Germinal center (tissue), 1 donor: ENCODE measurements at regions not wholly inside any gene's neighbourhood (a gene's known extent, or its start where the extent isn't known, plus 50 kb on each side); places are given as distances from the start of the nearest gene placed in this dataset.
"Not testable (repeated sequence)": the region's sequence is repeated elsewhere in the genome, so short reads cannot be mapped to it uniquely, and the experiment has no call there.

ENCODE experiments used
- DNase-seq: peaks from one replicate; pipeline ENCODE4 v3.0.0; 2012; ENCODE audit warnings: mixed read lengths, low spot score

DNA sequence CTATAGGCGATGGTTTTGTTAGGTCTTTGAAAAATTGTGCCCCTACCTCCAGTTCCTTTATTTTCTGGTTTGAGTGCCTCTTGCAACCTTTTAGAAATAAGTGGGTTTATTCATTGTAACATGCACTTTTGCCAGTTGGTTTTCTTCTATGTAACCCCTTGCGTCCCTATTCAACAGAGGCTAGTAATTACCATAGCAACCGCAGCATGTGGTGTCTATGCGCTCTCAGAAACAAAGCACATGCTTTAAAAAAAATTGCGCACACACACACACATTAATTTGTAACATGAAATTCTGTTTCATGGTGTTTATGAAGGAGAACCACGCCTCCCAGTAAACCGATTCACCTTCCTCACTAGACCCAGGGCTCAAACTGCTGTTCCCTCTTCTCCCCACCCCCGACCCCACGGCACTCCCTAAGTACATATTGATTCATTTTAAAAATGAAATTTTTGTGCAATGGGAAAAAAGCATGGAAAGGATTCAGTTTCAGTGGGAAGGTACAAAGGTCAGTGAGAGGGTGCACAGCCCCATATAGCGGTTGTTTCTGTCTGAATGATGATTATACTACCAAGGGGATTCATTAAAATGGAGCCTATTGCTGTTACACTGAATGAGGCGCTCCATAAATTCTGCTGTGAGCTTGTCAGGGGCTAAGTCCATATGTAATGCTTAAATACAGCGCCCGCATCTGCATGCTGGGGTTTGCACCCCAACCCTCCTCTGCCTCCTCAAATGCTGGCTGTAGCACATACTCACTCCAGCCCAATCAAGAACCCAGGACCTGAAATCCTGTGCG lies 206.9 kb downstream of the ICOS start:
- DNase-seq = no peak

DNA sequence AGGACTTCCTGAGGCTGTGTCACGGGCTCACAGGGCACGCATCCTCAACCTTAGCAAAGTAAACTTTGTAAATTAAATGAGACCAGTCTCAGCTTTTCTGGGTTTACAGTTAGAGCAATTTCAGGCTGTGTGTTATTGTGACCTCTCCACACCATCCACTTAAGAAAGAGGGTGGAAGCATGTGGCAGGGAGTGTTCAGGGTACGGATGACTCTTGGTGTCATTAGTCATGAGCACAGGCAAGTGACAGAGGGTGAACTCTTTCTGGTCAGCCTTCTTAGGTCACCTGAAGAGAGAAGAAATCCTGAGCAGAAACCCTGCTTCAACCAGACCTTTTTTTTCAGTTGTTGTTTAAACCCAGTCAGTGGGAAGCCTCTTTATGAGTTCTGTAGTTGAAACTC lies 207.9 kb downstream of the ICOS start:
- DNase-seq = no peak

DNA sequence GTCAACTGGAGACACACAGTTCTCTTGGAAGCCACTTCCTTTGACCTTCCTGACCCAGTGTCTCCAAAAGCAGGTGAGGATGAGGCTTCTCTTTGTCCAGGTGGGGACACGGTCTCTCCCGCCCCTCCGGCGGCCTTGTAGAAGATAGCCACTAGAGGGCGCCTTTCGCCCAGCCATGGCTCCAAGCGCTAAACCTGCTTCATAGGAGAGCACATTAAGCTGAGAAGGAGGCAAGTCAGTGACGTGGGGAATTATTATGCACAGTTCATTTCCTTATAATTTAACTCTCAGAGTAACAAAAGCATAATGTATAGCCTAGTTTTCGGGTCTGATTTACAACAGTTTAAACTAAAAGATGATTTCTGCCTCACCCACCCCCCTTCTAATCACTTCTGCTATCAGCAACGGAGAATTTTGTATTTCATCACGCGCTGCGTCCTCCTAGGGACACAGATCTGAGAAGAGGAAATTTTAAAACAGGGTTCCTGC lies 208.7 kb downstream of the ICOS start:
- peak; percentile 53 for DNase-seq

DNA sequence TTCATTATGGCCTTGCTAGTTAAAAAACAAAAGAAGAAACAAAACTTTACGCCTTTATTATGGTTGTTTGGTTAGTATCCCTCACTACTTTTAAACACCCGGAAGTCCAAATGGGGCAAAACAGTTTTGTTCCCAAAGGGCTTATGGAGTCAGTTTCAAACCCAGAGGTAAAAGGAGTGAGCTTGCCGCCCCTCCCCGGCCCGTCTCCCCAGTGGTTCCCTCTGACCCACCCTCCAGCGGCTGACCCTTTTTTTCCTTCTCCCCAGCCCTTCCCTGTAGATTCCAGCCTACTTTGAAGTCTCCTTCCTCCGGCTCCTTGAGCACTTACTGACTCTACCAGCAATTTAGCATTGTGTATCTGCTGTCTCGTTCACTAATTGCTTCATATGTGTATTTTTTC lies 209.2 kb downstream of the ICOS start:
- DNase-seq = no peak

DNA sequence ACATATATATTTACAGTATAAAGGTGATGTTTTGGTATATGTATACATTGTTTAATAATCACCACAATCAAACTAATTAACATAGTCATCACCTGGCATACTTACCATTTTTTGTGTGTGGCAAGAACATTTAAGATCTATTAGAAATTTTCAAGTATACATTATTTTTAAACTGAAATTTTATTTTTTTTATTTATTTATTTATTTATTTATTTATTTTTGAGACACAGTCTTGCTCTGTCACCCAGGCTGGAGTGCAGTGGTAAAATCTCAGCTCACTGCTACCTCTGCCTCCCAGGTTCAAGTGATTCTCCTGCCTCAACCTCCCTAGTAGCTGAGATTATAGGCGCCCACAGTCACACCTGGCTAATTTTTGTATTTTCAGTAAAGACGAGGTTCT lies 210.5 kb downstream of the ICOS start:
- not testable (repeated sequence) for DNase-seq

DNA sequence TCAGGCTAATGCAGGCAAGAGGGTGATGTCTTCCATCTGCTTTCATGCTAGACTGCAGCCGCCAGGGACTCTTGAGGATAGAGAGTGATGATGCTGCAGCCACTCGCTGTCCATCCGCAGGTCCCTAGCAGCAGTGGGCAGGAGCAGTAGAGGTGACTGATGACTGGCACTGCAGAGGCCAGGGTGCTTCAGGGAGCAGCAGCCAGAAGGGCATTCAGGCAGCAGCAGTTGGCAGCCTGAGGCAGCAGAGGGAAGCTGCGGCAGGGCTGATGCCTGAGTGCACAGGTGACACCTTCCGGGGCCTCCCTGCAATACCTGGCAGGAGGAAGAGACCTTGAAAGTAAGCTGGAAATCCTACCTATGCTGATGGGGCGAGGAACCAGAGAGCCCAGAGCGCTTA lies 214.2 kb downstream of the ICOS start:
- DNase-seq = no peak

DNA sequence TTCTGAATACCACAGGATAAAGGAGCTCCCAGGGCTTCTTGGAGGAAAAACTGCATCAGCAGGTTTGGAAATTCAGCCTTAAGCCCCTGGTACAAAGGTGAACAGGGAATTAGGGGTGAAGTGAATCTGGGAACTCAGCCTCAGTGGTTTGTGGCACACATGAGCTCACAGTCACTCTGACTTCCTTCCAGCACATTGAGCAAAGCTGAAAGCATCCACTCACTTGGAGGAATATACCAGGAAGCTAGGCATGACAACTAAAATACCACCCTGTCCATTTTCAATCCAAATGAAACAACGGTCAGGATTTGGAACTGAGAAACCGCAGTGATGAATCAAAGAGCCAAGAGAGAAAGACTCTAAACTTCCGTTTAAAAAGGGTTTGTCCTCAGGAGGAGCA lies 216.1 kb downstream of the ICOS start:
- DNase-seq = no peak

DNA sequence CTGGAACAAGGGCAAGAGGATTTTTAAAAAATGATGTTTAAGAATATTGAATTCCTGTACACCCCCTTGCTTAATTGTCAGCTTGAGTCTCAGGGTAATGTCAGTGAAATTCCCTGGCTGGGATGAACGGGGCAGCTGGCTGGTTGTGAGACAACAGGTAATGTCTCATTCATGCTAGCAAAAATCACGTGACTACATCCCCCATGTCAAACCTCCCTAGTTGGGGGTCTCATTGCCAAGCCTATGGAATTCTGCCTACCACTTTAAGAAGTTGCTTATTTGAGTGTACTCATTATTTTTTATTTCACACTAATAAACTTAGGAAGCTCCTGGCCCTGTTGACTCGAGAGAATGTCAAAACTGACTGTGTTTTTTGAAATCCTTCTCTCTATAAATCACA lies 218.3 kb downstream of the ICOS start:
- DNase-seq = no peak

DNA sequence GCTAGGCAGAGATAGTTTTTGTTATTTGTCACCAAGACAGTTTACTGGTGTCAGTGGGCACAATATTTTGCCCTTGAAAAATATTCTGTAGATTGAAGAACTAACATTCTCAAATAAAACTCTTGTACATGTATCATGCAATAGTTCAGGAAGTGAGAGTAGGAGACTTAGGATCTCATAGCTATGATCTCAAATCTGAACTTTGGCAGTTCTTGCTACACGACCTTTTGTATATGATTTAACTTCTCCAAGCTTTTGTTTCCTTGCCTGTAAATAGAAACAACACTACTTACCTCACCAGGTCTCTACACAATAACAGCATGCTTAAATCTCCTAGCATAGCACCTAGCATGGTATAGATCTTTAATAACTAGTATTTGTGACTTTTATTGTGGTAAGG lies 219.9 kb downstream of the ICOS start:
- no peak for DNase-seq

DNA sequence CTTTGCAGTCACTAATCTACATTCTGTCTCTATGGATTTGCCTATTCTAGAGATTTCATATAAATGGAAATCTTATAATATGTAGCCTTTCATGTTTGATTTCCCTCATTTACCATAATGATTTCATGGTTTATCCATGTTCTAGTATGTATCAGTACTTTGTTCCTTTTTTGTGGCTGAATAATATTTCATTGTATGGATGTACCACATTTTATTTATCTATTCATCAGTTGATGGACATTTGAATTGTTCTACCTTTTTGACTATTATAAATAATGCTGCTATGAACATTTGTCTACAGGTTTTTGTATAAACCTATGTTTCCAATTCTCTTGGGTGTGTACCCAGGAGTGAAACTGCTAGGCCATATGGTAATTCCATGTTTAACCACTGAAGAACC lies 221.1 kb downstream of the ICOS start:
- DNase-seq = no peak

DNA sequence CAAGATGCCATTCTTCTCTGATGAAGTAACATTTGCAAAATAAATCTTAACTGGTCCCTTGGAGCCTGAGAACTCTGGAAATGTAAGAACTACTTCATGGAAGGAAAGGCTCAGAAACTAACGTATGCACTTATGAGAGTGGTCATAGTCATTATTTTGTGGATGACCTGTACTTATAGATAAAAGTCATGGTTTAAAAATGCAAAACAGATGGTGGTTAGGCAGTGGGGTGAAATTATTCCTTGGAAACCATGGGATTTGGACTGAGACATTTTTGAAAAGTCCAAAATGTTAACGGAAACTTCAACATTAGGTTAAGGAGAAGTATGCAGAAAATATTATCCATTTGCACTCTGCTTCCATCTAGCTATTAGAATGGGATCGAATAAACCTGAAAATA lies 223.0 kb downstream of the ICOS start:
- DNase-seq = no peak

DNA sequence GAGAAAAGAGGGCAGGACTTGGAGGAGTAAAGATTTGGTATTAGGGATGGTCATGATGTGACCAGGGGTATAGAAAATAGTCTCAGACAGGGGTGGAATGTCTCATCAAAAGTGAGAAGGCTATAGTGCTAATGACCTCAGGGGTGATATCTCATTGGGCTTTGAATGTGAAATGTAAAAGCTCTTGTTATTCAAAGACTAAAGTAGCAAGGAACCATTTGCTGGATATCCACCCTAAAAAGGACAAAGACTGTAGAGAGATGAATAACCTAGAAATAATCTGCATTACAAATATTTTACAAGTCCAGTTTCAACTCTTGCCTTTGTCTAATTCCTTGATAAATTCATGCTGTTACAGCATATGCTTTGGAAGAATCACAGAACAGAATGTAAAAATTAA lies 224.4 kb downstream of the ICOS start:
- DNase-seq = no peak

DNA sequence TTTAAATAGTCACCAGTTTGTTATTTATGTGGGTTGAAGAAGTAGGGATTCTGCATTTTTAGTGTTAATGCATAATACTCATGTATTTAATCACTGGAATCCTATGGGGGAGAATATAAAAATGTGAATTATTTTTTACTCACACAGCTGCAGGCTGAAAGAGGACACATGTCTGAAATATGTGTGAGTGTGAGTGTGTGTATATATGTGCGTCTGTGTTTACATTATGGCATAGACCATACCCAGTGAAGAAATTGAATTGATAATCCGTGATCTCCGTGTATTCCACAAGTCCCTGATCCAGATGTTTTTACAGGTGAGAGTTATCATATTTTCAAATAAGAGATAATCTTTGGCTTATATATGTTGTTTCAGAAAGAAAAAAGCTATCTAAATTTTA lies 225.3 kb downstream of the ICOS start:
- no peak for DNase-seq

DNA sequence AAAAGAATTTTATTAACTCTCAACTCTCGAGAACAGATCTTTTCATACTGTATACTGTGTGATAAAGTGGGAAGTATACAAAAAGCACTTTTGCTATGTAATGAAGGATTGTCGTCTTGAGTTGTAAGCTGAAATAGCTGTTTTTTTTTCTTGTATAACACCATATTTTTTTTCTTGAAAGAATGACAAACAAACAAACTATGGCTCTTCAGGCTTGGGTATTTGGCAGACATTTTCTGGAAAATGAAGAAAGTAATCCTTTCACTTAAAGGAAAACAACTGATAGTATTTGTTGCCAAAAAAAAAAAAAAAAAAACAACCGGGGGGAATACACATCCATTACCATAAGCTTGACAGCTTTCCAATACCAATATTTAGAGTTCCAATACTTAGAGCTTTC lies 230.4 kb downstream of the ICOS start:
- DNase-seq = no peak

DNA sequence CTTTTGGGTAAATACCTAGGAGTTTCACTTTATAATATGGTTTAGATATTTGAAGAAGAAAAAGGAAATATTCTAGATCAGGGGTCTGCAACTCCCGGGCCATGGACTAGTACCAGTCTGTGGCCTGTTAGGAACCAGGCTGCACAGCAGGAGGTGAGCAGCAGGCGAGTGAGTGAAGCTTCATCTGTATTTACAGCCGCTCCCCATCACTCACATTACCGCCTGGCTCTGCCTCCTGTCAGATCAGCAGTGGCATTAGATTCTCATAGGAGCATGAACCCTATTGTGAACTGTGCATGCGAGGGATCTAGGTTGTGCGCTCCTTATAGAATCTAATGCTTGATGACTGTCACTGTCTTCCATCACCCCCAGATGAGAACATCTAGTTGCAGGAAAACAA lies 231.1 kb downstream of the ICOS start:
- DNase-seq = not testable (repeated sequence)

DNA sequence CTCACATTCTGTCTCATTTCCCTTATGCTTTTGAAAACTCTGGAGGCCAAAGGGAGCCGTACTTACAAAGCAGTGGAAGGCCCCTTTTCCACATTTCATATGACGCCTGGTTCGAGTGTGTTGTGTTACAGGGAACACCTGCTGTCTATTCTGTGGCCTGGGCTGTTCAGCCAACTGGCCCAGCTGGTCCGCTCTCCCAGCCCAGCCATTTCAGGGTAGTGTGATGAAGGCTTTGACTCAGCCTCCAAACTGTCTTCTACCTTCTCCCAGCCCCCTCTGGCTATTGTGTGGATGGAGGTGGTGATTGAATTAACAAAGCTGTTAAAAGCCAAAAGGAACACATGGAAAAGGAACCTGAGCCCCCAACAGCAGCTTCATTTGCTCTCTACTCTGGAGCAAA lies 233.8 kb downstream of the ICOS start:
- no peak for DNase-seq

DNA sequence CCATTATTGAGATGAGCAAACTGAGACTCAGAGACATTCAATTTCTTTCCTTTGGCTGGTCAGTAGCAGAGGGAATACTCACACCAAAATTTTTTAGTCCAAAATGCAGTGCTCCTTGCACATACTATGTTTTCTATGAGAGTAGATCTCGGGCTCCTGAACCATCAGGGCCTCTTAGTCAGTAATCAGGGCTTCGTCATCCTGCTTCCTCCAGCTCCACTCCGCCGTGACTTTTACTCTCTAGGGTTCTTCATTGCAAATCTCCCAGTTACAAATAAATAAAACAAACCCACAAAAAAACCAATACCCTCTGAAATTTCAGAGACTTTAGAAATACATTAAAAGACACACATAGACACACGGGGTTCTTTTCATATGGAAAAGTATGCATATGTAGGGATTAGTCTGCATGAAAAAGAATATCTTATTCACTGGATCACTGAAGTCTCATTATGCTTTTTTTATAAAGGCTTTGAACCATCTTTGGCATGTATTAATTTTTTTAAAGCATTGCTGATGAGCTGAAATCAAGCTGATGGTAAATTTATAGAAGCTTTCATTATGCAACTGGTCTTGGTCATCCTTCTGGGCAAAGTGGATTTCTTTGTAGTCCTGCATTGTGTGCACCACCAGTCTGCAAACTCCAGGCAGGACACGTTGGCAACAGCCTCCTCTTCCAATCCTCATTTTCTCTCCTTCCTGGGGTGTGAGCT lies 235.0 kb downstream of the ICOS start:
- no peak for DNase-seq

DNA sequence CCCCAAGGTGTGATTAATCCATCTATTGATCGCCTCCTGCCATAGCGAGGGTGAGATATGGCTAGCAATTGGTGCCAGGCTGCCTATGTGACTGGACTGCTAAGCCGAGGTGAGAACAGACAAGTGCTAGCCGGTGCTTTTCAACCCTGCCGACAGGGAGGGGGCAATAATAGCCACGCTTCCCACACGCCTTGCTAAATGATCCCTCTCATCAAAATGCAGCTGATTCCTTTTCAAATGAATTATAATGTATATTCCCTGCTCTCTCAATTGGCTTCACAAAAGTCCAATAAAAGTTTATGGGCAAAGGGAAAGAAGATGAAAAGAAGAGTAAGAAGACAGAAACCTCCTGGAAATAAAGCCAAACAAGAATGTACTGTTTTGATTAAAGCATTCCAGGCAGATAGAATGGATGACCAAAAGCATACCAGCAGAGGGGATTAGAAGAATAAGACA lies 235.6 kb downstream of the ICOS start:
- DNase-seq = no peak

DNA sequence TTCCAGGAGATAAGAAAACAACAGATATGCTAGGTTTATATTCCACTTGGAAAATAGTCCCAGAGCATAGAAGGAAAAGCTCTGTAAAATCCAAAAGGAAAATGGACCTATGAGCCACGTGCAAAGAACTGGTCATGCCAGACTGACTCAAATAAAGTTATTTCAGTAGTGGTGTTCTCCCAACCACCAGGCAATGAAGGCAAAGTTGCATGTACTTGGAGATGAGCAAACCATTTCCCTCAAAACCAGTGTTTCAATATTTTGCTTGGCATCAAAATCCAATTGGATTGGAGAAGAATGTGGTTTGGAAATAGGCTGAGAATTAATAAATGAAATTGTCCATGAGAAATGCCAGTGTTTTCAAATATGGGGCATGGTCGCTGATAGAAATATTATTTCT lies 237.5 kb downstream of the ICOS start:
- no peak for DNase-seq

DNA sequence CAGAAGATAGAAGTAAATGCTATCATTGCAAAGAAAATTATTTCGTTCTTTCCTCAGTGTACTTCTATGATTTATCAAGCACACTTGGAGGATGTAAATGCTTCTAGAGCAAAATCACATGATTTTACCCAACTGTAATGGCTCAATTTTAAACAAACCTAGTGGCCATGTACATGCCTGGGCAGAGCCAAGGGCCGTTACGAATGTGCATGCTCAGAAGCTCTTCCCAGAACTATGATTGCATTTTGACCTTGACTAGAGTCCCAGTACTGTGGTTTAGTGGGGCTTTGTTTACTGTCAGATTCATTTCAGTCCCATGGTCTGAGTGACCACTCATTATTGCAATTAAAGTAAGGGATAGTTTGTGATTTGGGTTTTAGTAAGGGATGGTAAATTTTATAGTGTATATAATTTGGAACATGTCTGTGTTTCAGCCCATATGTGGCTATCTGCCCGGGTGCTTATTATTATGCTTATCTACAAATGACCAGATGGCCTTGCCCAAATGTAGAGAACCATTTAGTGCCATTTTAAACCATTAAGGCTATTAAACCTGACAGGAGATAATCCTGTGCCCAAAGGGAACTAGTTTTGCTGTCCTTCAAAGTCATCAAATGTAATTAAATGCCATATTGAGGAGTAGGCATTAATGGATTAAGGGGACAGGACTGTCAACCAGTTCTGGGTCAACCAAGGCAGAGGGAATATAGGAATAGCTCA lies 239.1 kb downstream of the ICOS start:
- no peak for DNase-seq

DNA sequence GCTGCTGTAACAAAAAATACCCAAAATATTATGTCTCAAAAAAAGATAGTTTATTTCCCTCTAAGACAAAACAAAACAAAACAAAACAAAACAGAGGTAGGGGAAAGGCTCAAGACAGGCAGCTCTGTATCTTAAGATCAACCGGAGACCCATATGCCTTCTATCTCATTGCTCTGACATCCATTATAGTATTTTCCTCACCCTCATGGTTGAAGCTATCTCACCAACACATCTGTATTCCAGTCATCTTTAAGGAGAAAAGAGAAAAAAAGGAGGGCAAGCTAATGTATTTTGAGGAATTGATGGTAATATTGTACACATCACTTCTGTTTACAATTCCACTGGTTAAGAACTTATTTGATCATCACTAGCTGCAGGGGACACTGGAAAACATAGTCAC lies 239.7 kb downstream of the ICOS start:
- DNase-seq = no peak

DNA sequence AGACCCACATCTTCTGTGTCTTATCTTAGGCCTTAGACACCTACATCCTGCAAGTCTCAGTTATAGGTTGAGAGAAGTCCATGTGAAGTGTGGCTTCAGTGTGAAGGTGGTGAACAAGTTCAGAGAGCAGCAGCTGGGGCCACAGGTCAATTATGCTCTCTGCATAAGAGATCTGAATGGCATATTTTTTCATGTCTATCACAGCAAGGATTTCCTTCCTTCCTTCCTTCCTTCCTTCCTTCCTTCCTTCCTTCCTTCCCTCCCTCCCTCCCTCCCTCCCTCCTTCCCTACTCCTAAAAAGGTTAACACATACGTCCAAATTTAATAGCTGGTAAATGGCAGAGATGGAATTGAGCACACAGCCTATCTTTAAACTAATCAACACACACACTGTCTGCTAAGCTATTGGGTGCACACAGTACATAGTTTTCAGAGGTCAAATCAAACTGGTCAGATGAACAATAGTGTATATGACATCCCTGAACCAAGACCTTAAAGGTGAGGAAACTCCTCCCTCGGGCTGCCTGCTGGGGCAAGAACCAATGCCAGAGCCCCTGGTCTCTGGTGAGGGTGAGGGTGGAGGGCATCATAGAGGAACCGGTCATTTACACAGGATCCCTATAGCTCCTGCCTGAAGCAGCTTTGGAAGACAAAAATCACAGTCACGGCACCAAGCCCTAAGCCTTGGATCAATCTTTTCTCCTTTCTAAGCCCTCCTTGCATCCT lies 240.9 kb downstream of the ICOS start:
- no peak for DNase-seq
